ENCODE measurements at regions not wholly inside any gene's neighbourhood (a gene's known extent, or its start where the extent isn't known, plus 50 kb on each side); places are given as distances from the start of the nearest gene placed in this dataset.

DNA sequence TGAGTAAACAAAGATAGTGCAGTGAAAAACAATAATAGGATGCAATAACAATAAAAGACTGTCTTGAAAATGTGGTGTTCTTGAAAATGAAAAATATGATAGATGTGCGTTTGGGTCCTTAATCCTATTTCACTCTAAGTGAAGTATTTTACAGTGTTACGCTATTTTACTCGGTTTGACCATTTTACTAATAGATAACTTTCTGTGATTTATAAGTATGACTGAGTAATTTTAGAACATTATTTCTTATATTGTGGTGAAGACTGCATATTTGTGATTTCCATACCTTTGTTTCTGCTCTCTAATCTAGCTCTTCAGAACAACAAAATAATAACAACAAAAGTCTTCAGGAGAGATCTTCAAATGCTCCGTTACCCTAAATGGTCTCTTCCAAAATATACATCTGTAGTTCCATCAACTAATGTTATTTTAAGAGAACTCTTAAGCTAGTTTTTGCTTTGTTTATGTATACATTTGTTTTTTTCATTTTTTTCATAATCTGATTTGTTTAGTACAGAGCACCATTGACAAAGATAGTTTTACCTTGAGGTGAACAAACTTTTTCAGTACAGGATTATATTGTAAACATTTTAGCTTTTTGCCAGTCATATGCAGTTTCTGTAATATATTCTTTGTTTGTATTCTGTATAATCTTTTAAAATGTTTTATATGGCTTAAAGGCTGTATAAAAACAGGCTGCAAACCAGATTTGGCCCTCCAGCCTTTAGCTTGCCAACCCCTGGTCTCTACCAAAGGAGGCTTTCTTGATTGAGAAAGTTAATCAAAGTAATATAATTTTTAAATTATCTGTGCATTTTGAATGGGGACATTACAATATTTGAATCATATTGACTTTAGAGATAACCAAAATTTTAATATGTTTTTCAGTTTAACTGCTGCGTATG, 1572.7 kb upstream of the PRR20A start:
- DNase-seq, result no peak
- POLR2A ChIA-PET, result no interaction called here
- no peaks in the 10 kb centered on the region for H3K4me1 ChIP-seq (ENCODE audit: control insufficient read depth in 2 of 2, insufficient read depth in 2 of 2, low read length in 2 of 2)
- no peak overlapping the region for H3K9ac ChIP-seq (ENCODE audit: low read length)
- no peaks in the 10 kb centered on the region for H3K9me3 Mint-ChIP-seq (ENCODE audit: insufficient read depth)
- no peak overlapping the region for H3K4me2 ChIP-seq (replicated peaks; ENCODE audit: low read depth, low read length, poor library complexity, severe bottlenecking)
- intact Hi-C loops (cut with micrococcal nuclease), result no loop called here
- CTCF ChIA-PET, result no interaction called here
- no peaks in the 10 kb centered on the region for H3K79me2 ChIP-seq (ENCODE audit: control insufficient read depth, insufficient read depth, low read length)
- H3K4me3 Mint-ChIP-seq, result no peak overlapping the region
- H3K4me1 Mint-ChIP-seq, result no peaks in the 10 kb centered on the region
- no CpG with 5 or more reads among the region's 5 CpGs for WGBS (ENCODE audit: insufficient coverage)
- no peak for ATAC-seq (ENCODE audit: low read depth)
- TF ChIP-seq EZH2 (IDR thresholded peaks at IDR 0.05; ENCODE audit: borderline replicate concordance, insufficient read depth, low read depth, low read length, poor library complexity, severe bottlenecking), result no peak
- no peak for TF ChIP-seq CTCF (IDR thresholded peaks at IDR 0.05)
- H4K20me1 ChIP-seq (ENCODE audit: control insufficient read depth, insufficient read depth, low read length, poor library complexity, severe bottlenecking), result no peaks in the 10 kb centered on the region
- no peaks in the 10 kb centered on the region for H3K27me3 ChIP-seq (replicated peaks in 1 of 4; ENCODE audit: control extremely low read depth in 1 of 4, control insufficient read depth in 3 of 4, insufficient read depth in 4 of 4, low read length in 3 of 4)
- H3K9me3 ChIP-seq (ENCODE audit: control extremely low read depth in 1 of 3, control insufficient read depth in 2 of 3, insufficient read depth in 1 of 3, low read length in 2 of 3), result no peaks in the 10 kb centered on the region
- H3K27me3 Mint-ChIP-seq, result no peaks in the 10 kb centered on the region
- H3K36me3 ChIP-seq (replicated peaks in 1 of 2; ENCODE audit: control extremely low read depth in 1 of 2, control insufficient read depth in 1 of 2, extremely low read depth in 1 of 2, insufficient read depth in 2 of 2, low read length in 1 of 2), result no peaks in the 10 kb centered on the region
- H3K27ac Mint-ChIP-seq, result no peak overlapping the region
- H3K27ac ChIP-seq (ENCODE audit: low read length in 2 of 2), result no peak overlapping the region
- no peak overlapping the region for H2AFZ ChIP-seq (ENCODE audit: insufficient read depth, low read depth, low read length, poor library complexity, severe bottlenecking)
- no peak overlapping the region for H3K4me3 ChIP-seq (ENCODE audit: control extremely low read depth in 1 of 5, extremely low read depth in 1 of 5, insufficient read depth in 1 of 5, low read depth in 2 of 5, low read length in 4 of 5)

DNA sequence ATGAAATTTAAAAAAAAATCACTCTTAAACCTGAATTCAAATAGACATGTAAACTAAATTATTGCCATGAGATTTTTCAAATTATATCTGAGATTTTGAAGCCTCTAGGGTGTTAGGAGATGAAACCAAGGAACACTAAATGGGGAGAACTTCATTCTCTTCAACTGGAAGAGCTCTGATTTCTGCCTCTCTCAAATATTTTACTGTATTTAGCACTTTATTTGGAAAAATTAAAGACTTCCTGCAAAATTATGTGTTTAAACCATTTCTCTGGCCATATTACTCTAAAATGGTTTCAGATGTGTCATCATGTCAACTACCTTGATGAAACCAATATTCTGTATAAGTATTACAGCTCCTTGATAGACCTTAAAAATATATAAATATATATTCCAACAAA, 1571.6 kb upstream of the PRR20A start:
- no peak overlapping the region for H3K4me3 ChIP-seq (ENCODE audit: control extremely low read depth in 1 of 5, extremely low read depth in 1 of 5, insufficient read depth in 1 of 5, low read depth in 2 of 5, low read length in 4 of 5)
- ChIA-PET POLR2A (no interaction called here), CTCF (no interaction called here)
- no peak for TF ChIP-seq CTCF (IDR thresholded peaks at IDR 0.05)
- TF ChIP-seq EZH2 (IDR thresholded peaks at IDR 0.05; ENCODE audit: borderline replicate concordance, insufficient read depth, low read depth, low read length, poor library complexity, severe bottlenecking), result no peak
- ATAC-seq (ENCODE audit: low read depth) (no peak), DNase-seq (no peak)
- no peak overlapping the region for H3K4me2 ChIP-seq (replicated peaks; ENCODE audit: low read depth, low read length, poor library complexity, severe bottlenecking)
- H3K4me1 ChIP-seq (ENCODE audit: control insufficient read depth in 2 of 2, insufficient read depth in 2 of 2, low read length in 2 of 2), result no peaks in the 10 kb centered on the region
- intact Hi-C loops (cut with micrococcal nuclease), result no loop called here
- no peaks in the 10 kb centered on the region for H3K9me3 ChIP-seq (ENCODE audit: control extremely low read depth in 1 of 3, control insufficient read depth in 2 of 3, insufficient read depth in 1 of 3, low read length in 2 of 3)
- H3K27me3 Mint-ChIP-seq, result no peaks in the 10 kb centered on the region
- H3K4me1 Mint-ChIP-seq, result no peaks in the 10 kb centered on the region
- H3K4me3 Mint-ChIP-seq, result no peak overlapping the region
- no peak overlapping the region for H3K27ac ChIP-seq (ENCODE audit: low read length in 2 of 2)
- no peaks in the 10 kb centered on the region for H3K36me3 ChIP-seq (replicated peaks in 1 of 2; ENCODE audit: control extremely low read depth in 1 of 2, control insufficient read depth in 1 of 2, extremely low read depth in 1 of 2, insufficient read depth in 2 of 2, low read length in 1 of 2)
- no peak overlapping the region for H2AFZ ChIP-seq (ENCODE audit: insufficient read depth, low read depth, low read length, poor library complexity, severe bottlenecking)
- H3K79me2 ChIP-seq (ENCODE audit: control insufficient read depth, insufficient read depth, low read length), result no peaks in the 10 kb centered on the region
- no peak overlapping the region for H3K27ac Mint-ChIP-seq
- H3K9ac ChIP-seq (ENCODE audit: low read length), result no peak overlapping the region
- H4K20me1 ChIP-seq (ENCODE audit: control insufficient read depth, insufficient read depth, low read length, poor library complexity, severe bottlenecking), result no peaks in the 10 kb centered on the region
- H3K27me3 ChIP-seq (replicated peaks in 1 of 4; ENCODE audit: control extremely low read depth in 1 of 4, control insufficient read depth in 3 of 4, insufficient read depth in 4 of 4, low read length in 3 of 4), result no peaks in the 10 kb centered on the region
- no peaks in the 10 kb centered on the region for H3K9me3 Mint-ChIP-seq (ENCODE audit: insufficient read depth)

Measured in B cell (primary cell).